Colonic mucosa (tissue), 4 donors: ENCODE measurements at regions not wholly inside any gene's neighbourhood (a gene's known extent, or its start where the extent isn't known, plus 50 kb on each side); places are given as distances from the start of the nearest gene placed in this dataset.

Source experiments
- DNase-seq: peaks from one replicate; pipeline ENCODE4 v3.0.0-alpha.2; 2020
- H3K27ac ChIP-seq: fragments of 200-600 bp; one replicate; pipeline ENCODE4 v1.8.0; 2021
- H3K27me3 ChIP-seq: fragments of 200-600 bp; one replicate; pipeline ENCODE4 v1.8.0; 2021
- H3K36me3 ChIP-seq: fragments of 200-600 bp; one replicate; pipeline ENCODE4 v1.8.0; 2021
- H3K4me1 ChIP-seq: fragments of 200-600 bp; one replicate; pipeline ENCODE4 v1.8.0; 2021; ENCODE audit warnings: mild to moderate bottlenecking
- H3K4me3 ChIP-seq: fragments of 200-600 bp; one replicate; pipeline ENCODE4 v1.8.0; 2021
- H3K9ac ChIP-seq, 2 donors: one replicate each; pipeline ENCODE4 v1.7.0; 2013; ENCODE audit warnings: control low read depth in 2 of 2, low read depth in 2 of 2, low read length in 2 of 2
- H3K9me3 ChIP-seq: fragments of 200-600 bp; one replicate; pipeline ENCODE4 v1.8.0; 2021
- intact Hi-C: fragments of 100-400 bp; cut with DNase I; formaldehyde crosslinking; loops from one replicate; pipeline ENCODE4 v1.14.1; 2022
- TF ChIP-seq, protein P1 (sequence below): fragments of 200-600 bp; IDR thresholded peaks from one replicate; pipeline ENCODE4 v1.8.0; 2022; ENCODE audit warnings: antibody characterized with exemption, mild to moderate bottlenecking
- donor health status: healthy.
- donor health status: DM: no; HTN: no; CAD: no.
- donor health status: DM: no; HTN: no; CAD: no.

DNA sequence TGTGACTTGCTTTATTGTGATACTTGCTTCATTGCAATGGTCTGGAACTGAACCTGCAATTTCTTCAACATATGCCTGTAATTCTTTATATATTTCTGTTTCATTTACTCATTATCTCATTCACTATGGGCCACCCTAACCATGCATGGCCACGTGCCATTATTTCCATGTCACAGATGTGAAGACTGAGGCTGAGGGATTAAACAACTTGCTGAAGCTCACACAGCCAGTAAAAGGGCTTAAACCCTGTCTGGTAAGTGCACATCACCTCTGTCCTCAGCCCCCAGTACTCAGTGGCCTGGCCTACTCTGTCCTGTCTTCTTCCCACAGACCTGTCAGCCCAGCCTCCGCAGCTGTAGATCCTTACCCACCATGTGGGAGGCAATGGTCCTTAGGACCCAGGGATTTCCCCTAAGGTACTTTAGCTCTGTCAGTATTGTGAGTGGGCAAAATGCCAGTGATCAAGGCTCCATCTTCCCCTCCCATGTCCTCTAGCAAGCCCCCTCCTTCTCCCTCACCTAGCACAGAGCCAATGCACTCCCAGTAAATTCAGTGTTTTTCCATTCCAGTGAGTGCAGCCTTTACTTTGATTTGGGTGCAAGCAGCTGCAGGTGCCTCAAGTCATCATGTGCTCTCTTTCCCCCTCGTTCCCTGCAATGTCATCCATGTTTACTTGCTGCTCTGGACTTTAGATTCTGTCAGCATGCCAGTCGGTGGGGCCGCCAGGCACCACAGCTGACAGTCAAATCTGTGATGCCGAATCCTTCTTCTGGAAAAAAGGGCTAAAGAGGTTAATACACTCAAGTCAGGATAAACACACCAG is 228.2 kb upstream of the PROX1 start:
- Histone ChIP-seq H3K4me3 (no peak overlapping the region), H3K9ac (no peak overlapping the region), H3K36me3 (no peaks in the 10 kb centered on the region), H3K9me3 (no peaks in the 10 kb centered on the region), H3K27me3 (no peaks in the 10 kb centered on the region), H3K4me1 (no peaks in the 10 kb centered on the region), H3K27ac (no peak overlapping the region)
- TF ChIP-seq, protein P1, sequence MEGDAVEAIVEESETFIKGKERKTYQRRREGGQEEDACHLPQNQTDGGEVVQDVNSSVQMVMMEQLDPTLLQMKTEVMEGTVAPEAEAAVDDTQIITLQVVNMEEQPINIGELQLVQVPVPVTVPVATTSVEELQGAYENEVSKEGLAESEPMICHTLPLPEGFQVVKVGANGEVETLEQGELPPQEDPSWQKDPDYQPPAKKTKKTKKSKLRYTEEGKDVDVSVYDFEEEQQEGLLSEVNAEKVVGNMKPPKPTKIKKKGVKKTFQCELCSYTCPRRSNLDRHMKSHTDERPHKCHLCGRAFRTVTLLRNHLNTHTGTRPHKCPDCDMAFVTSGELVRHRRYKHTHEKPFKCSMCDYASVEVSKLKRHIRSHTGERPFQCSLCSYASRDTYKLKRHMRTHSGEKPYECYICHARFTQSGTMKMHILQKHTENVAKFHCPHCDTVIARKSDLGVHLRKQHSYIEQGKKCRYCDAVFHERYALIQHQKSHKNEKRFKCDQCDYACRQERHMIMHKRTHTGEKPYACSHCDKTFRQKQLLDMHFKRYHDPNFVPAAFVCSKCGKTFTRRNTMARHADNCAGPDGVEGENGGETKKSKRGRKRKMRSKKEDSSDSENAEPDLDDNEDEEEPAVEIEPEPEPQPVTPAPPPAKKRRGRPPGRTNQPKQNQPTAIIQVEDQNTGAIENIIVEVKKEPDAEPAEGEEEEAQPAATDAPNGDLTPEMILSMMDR, result no peak
- intact Hi-C loops, result no loop called here
- DNase-seq, result peak; percentile 25

DNA sequence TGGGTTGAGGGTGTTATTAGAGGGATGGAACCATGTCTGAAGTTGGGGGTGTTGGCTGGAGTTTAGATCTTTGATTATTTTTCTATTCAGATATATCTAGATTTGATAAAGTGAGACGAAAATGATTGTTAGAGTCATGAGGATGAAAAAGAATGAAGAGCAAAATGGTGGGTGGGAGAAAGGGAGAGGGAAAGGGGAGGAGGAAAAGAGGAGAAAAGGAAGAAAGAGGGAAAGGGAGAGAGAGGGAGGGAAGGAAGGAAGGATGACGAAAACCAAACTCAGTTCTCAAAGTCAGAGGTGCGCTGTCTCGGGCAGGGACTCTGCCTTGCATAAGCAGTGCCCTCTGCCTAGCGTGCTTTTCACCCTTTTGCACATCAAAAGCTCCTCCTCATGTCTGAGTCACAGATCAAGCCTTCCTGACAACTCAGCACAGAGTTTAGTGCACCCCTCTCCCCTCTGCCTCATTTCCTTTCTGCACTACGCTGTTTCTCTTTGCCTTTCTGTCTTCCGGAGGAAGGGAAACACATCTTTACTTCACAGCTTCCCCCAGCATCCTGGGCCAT is 225.8 kb upstream of the PROX1 start:
- H3K9me3 ChIP-seq, result no peaks in the 10 kb centered on the region
- H3K9ac ChIP-seq, result no peak overlapping the region
- TF ChIP-seq, protein P1, result no peak
- H3K27ac ChIP-seq, result no peak overlapping the region
- H3K4me1 ChIP-seq, result no peaks in the 10 kb centered on the region
- H3K36me3 ChIP-seq, result no peaks in the 10 kb centered on the region
- H3K27me3 ChIP-seq, result no peaks in the 10 kb centered on the region
- no peak for DNase-seq
- intact Hi-C loops, result no loop called here
- H3K4me3 ChIP-seq, result no peak overlapping the region

- DNase-seq, result no peak
- H3K4me3 ChIP-seq, result no peak overlapping the region
- no peaks in the 10 kb centered on the region for H3K9me3 ChIP-seq
- intact Hi-C loops, result no loop called here
- TF ChIP-seq, protein P1, result no peak
- H3K9ac ChIP-seq, result no peak overlapping the region
- no peaks in the 10 kb centered on the region for H3K4me1 ChIP-seq
- no peak overlapping the region for H3K27ac ChIP-seq
- H3K36me3 ChIP-seq, result no peaks in the 10 kb centered on the region
- H3K27me3 ChIP-seq, result peaks cover 4% of the 10 kb centered on the region
Observed at GRCh38 chr1:213767683-213768082, 220.1 kb upstream of the PROX1 start.

DNA sequence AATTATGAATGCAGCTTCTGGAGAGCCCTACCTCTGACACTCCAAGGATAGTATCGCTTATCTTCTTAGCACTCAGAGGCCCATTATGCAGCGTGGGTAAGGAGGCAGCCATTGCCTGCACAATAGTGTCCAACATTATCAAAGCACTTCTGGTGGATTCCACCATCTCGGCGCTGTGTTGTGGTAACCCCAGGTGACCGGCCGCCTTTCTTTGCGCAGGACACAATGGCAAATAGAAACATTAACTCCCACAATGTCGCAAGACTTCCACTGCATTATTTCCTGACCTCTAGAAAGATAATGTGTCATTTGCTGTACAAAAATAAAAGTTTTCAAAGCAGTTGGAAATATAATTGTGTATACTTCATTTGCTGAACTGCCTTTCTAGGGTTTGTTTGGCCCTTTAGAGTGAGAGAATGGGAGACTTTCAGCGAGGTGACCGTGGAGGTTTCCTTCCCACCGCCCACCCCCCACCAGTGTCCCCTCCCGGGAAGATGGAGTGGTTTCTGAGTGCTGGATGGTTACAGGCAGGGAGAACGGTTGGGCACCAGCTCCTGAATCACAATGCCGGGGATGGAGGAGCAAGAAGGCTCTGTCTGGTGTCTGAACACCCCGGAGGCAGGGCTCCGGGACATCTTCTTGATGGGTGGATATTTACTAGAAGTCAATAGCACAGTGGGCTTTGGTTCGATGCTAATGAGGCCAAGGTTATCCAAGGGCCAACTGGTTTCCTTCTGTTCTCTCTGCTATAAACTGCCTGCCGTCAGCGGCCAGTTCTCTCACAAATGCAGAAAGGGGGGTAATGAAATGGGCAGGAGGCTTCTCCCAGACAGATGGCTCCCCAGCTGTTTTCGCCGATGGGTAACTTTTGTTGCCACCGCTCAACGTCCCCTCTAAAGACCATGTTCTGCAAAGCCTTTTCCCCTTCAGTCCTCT is 215.4 kb upstream of the PROX1 start:
- Histone ChIP-seq H3K4me3 (no peak overlapping the region), H3K27ac (no peak overlapping the region), H3K27me3 (peaks cover 4% of the 10 kb centered on the region), H3K4me1 (no peaks in the 10 kb centered on the region), H3K9ac (no peak overlapping the region), H3K9me3 (no peaks in the 10 kb centered on the region), H3K36me3 (no peaks in the 10 kb centered on the region)
- TF ChIP-seq, protein P1, result no peak
- DNase-seq, result no peak
- intact Hi-C loops, result no loop called here

DNA sequence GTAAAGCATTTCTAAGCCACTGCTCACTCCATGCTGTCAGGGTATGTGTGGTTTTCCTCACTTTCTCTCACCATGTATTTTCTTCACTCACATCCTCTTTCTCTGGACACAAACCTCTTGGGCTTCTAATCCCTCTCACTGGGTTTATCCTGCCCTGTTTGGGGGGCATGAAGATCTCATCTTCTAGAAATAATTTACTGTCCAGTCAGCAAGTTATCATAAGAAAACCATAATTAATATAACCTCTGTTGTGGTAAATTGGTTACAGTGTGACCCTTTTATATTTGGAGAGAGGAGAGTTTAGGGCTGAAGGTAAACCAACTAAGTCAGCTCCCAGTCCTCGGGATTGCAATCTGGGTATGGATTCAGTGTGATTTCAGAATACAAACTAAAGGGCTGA is 213.8 kb upstream of the PROX1 start:
- Histone ChIP-seq H3K9ac (no peak overlapping the region), H3K36me3 (no peaks in the 10 kb centered on the region), H3K4me1 (no peaks in the 10 kb centered on the region), H3K9me3 (no peaks in the 10 kb centered on the region), H3K27ac (no peak overlapping the region), H3K4me3 (no peak overlapping the region), H3K27me3 (peaks cover 4% of the 10 kb centered on the region)
- TF ChIP-seq, protein P1, result no peak
- intact Hi-C loops, result no loop called here
- no peak for DNase-seq
